Liver (tissue), 3 donors: ENCODE measurements at regions not wholly inside any gene's neighbourhood (a gene's known extent, or its start where the extent isn't known, plus 50 kb on each side); places are given as distances from the start of the nearest gene placed in this dataset.

Source experiments
- ATF3 ChIP-seq: IDR thresholded peaks from 2 replicates; pipeline ENCODE4 v1.6.1; 2016; ENCODE audit warnings: antibody characterized with exemption
- EGR1 ChIP-seq, 2 donors: IDR thresholded peaks; 2 replicates each; pipeline ENCODE4 v1.6.1; 2016 to 2018; ENCODE audit warnings: antibody characterized with exemption in 2 of 2, low read depth in 2 of 2
- FOXA1 ChIP-seq: IDR thresholded peaks from 2 replicates; pipeline ENCODE4 v1.6.1; 2016; ENCODE audit warnings: antibody characterized with exemption
- HNF4A ChIP-seq, 2 donors: conservative IDR thresholded peaks; 2 replicates each; pipeline ENCODE4 v1.6.1; 2016; ENCODE audit warnings: antibody characterized with exemption in 2 of 2, mild to moderate bottlenecking in 2 of 2
- JUND ChIP-seq, 2 donors: IDR thresholded peaks; 2 replicates each; pipeline ENCODE4 v1.6.1; 2016; ENCODE audit warnings: antibody characterized with exemption in 2 of 2
- MAX ChIP-seq: IDR thresholded peaks from 2 replicates; pipeline ENCODE4 v1.6.1; 2016; ENCODE audit warnings: antibody characterized with exemption
- RAD21 ChIP-seq, 2 donors: IDR thresholded peaks; 2 replicates each; pipeline ENCODE4 v1.6.1; 2016; ENCODE audit warnings: antibody characterized with exemption in 2 of 2, mild to moderate bottlenecking in 2 of 2
- RXRA ChIP-seq, 2 donors: IDR thresholded peaks; 2 replicates each; pipeline ENCODE4 v1.6.1; 2017 to 2018; ENCODE audit warnings: antibody characterized with exemption in 2 of 2, mild to moderate bottlenecking in 1 of 2
- SP1 ChIP-seq: IDR thresholded peaks from 2 replicates; pipeline ENCODE4 v1.6.1; 2018; ENCODE audit warnings: antibody characterized with exemption, mild to moderate bottlenecking
- TAF1 ChIP-seq: conservative IDR thresholded peaks from 2 replicates; pipeline ENCODE4 v1.6.1; 2016; ENCODE audit warnings: antibody characterized with exemption, mild to moderate bottlenecking
- YY1 ChIP-seq: IDR thresholded peaks from 2 replicates; pipeline ENCODE4 v1.6.1; 2016; ENCODE audit warnings: antibody characterized with exemption, mild to moderate bottlenecking
- ZBTB33 ChIP-seq: IDR thresholded peaks from 2 replicates; pipeline ENCODE4 v1.6.1; 2016; ENCODE audit warnings: antibody characterized with exemption
- TF ChIP-seq, protein P1 (sequence below): IDR thresholded peaks from 2 replicates; pipeline ENCODE4 v1.6.1; 2016; ENCODE audit warnings: antibody characterized with exemption, mild to moderate bottlenecking
- TF ChIP-seq, protein P2 (sequence below): fragments of 150-350 bp; IDR thresholded peaks from 2 replicates; pipeline ENCODE4 v1.5.1; 2017; ENCODE audit warnings: improper control_type of control experiment, low read depth, low read length; ENCODE audit not compliant: missing input control
- donor health status: healthy.
- donor health status: healthy.

GRCh38 chr12:127731657-127732056, 535.3 kb upstream of the TMEM132C start:
- TF ChIP-seq, protein P1, sequence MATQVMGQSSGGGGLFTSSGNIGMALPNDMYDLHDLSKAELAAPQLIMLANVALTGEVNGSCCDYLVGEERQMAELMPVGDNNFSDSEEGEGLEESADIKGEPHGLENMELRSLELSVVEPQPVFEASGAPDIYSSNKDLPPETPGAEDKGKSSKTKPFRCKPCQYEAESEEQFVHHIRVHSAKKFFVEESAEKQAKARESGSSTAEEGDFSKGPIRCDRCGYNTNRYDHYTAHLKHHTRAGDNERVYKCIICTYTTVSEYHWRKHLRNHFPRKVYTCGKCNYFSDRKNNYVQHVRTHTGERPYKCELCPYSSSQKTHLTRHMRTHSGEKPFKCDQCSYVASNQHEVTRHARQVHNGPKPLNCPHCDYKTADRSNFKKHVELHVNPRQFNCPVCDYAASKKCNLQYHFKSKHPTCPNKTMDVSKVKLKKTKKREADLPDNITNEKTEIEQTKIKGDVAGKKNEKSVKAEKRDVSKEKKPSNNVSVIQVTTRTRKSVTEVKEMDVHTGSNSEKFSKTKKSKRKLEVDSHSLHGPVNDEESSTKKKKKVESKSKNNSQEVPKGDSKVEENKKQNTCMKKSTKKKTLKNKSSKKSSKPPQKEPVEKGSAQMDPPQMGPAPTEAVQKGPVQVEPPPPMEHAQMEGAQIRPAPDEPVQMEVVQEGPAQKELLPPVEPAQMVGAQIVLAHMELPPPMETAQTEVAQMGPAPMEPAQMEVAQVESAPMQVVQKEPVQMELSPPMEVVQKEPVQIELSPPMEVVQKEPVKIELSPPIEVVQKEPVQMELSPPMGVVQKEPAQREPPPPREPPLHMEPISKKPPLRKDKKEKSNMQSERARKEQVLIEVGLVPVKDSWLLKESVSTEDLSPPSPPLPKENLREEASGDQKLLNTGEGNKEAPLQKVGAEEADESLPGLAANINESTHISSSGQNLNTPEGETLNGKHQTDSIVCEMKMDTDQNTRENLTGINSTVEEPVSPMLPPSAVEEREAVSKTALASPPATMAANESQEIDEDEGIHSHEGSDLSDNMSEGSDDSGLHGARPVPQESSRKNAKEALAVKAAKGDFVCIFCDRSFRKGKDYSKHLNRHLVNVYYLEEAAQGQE = no peak
- no peak for TF ChIP-seq SP1
- TF ChIP-seq, protein P2, sequence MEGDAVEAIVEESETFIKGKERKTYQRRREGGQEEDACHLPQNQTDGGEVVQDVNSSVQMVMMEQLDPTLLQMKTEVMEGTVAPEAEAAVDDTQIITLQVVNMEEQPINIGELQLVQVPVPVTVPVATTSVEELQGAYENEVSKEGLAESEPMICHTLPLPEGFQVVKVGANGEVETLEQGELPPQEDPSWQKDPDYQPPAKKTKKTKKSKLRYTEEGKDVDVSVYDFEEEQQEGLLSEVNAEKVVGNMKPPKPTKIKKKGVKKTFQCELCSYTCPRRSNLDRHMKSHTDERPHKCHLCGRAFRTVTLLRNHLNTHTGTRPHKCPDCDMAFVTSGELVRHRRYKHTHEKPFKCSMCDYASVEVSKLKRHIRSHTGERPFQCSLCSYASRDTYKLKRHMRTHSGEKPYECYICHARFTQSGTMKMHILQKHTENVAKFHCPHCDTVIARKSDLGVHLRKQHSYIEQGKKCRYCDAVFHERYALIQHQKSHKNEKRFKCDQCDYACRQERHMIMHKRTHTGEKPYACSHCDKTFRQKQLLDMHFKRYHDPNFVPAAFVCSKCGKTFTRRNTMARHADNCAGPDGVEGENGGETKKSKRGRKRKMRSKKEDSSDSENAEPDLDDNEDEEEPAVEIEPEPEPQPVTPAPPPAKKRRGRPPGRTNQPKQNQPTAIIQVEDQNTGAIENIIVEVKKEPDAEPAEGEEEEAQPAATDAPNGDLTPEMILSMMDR = no peak
- TF ChIP-seq TAF1 = no peak
- no peak for TF ChIP-seq FOXA1
- no peak for TF ChIP-seq EGR1 (IDR thresholded peaks at IDR 0.05; ENCODE audit: low read depth in 2 of 2)
- TF ChIP-seq YY1 = no peak
- no peak for TF ChIP-seq RAD21 (IDR thresholded peaks at IDR 0.05)
- no peak for TF ChIP-seq JUND (IDR thresholded peaks at IDR 0.05)
- no peak for TF ChIP-seq HNF4A (conservative IDR thresholded peaks at IDR 0.05)
- no peak for TF ChIP-seq ZBTB33
- no peak for TF ChIP-seq RXRA (IDR thresholded peaks at IDR 0.05)
- no peak for TF ChIP-seq MAX
- TF ChIP-seq ATF3 = no peak
